NCI-H187 treated with DMSO at 0.1 percent for 48 hours (cell line): ENCODE measurements at regions not wholly inside any gene's neighbourhood (a gene's known extent, or its start where the extent isn't known, plus 50 kb on each side); places are given as distances from the start of the nearest gene placed in this dataset.

ENCODE experiments used
- DNase-seq: peaks from one replicate; lab custom pipeline; 2025; lab: John Stamatoyannopoulos, UW

GRCh38 chr11:26247340-26247739 is 84.6 kb upstream of the ANO3 start:
- DNase-seq = no peak

- no peak for DNase-seq
Measured at GRCh38 chr11:26248661-26249060, 83.3 kb upstream of the ANO3 start.

- no peak for DNase-seq
Measured at GRCh38 chr11:26254378-26254777, 77.6 kb upstream of the ANO3 start.

- no peak for DNase-seq
Measured at GRCh38 chr11:26263769-26264168, 68.2 kb upstream of the ANO3 start.

GRCh38 chr11:26264266-26264665 is 67.7 kb upstream of the ANO3 start:
- DNase-seq = no peak

- DNase-seq = no peak
Measured at GRCh38 chr11:26268980-26269660, 62.8 kb upstream of the ANO3 start.

- no peak for DNase-seq
Measured at GRCh38 chr11:26271666-26272065, 60.3 kb upstream of the ANO3 start.

- DNase-seq = peak; percentile 48
Measured at GRCh38 chr11:26276798-26277424, 55.0 kb upstream of the ANO3 start.

- DNase-seq = no peak
Measured at GRCh38 chr11:26278354-26278753, 53.6 kb upstream of the ANO3 start.
